B cell (primary cell): ENCODE measurements at regions not wholly inside any gene's neighbourhood (a gene's known extent, or its start where the extent isn't known, plus 50 kb on each side); places are given as distances from the start of the nearest gene placed in this dataset.

Experiments
- EZH2 ChIP-seq: IDR thresholded peaks from 2 replicates; pipeline ENCODE4 v1.6.1; 2012; ENCODE audit warnings: borderline replicate concordance, low read depth, mild to moderate bottlenecking, moderate library complexity, low read length; ENCODE audit not compliant: insufficient read depth, poor library complexity, severe bottlenecking
- TF ChIP-seq, protein P1 (sequence below): fragments of 200-600 bp; IDR thresholded peaks from one replicate; pipeline ENCODE4 v1.8.0; 2022; ENCODE audit warnings: antibody characterized with exemption, mild to moderate bottlenecking

DNA sequence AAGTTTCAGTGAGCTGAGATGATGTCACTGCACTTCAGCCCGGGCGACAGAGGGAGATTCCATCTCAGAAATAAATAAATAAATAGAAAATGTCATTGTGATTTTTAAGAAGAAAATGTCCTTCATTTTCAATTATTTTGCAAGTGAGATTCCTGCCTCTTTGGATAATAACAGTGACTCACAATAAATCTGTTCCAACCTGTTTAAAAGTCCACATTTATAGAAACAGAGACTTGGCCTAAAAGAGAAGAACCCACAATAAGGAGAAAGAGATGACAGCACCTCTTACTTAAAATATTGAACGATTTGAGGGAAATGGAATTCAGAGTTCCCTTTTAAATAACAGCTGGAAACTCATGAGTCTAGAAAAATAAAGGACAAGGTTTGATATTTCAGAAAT lies 373.4 kb upstream of the NOX3 start:
- TF ChIP-seq, protein P1, sequence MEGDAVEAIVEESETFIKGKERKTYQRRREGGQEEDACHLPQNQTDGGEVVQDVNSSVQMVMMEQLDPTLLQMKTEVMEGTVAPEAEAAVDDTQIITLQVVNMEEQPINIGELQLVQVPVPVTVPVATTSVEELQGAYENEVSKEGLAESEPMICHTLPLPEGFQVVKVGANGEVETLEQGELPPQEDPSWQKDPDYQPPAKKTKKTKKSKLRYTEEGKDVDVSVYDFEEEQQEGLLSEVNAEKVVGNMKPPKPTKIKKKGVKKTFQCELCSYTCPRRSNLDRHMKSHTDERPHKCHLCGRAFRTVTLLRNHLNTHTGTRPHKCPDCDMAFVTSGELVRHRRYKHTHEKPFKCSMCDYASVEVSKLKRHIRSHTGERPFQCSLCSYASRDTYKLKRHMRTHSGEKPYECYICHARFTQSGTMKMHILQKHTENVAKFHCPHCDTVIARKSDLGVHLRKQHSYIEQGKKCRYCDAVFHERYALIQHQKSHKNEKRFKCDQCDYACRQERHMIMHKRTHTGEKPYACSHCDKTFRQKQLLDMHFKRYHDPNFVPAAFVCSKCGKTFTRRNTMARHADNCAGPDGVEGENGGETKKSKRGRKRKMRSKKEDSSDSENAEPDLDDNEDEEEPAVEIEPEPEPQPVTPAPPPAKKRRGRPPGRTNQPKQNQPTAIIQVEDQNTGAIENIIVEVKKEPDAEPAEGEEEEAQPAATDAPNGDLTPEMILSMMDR: no peak
- TF ChIP-seq EZH2: no peak
